Loucy (cell line): ENCODE measurements at regions not wholly inside any gene's neighbourhood (a gene's known extent, or its start where the extent isn't known, plus 50 kb on each side); places are given as distances from the start of the nearest gene placed in this dataset.

Experiments
- H2AFZ ChIP-seq: fragments of 200-600 bp; sonication (generic); 2 replicates; pipeline ENCODE4 v1.6.0; 2016; ENCODE audit warnings: antibody characterized with exemption, mild to moderate bottlenecking, low read length, moderate library complexity
- H3F3A ChIP-seq: fragments of 200-600 bp; 2 replicates; pipeline ENCODE4 v1.6.0; 2016; ENCODE audit warnings: antibody characterized with exemption, low read depth, mild to moderate bottlenecking
- H3K27me3 ChIP-seq: fragments of 200-600 bp; sonication (generic); 2 replicates; pipeline ENCODE4 v1.6.1; 2014; ENCODE audit warnings: low read length, mild to moderate bottlenecking; ENCODE audit not compliant: insufficient read depth, poor library complexity, severe bottlenecking
- H3K36me3 ChIP-seq: fragments of 200-600 bp; sonication (generic); 2 replicates; pipeline ENCODE4 v1.6.1; 2016; ENCODE audit warnings: low read length; ENCODE audit not compliant: insufficient read depth
- H3K4me1 ChIP-seq: fragments of 200-600 bp; sonication (generic); 2 replicates; pipeline ENCODE4 v1.5.1; 2014; ENCODE audit warnings: low read length, mild to moderate bottlenecking; ENCODE audit not compliant: insufficient read depth, poor library complexity, severe bottlenecking
- H3K4me2 ChIP-seq: fragments of 200-600 bp; sonication (generic); 2 replicates; pipeline ENCODE4 v1.6.0; 2014; ENCODE audit warnings: antibody characterized with exemption, low read length, low read depth, mild to moderate bottlenecking; ENCODE audit not compliant: poor library complexity, severe bottlenecking
- H3K4me3 ChIP-seq: fragments of 200-600 bp; sonication (generic); 2 replicates; pipeline ENCODE4 v1.5.1; 2014; ENCODE audit warnings: low read length, mild to moderate bottlenecking, mixed read lengths; ENCODE audit not compliant: poor library complexity, severe bottlenecking
- H3K79me2 ChIP-seq: fragments of 200-600 bp; sonication (generic); 2 replicates; pipeline ENCODE4 v1.6.1; 2014; ENCODE audit warnings: low read length; ENCODE audit not compliant: insufficient read depth
- H3K9ac ChIP-seq: fragments of 200-600 bp; sonication (generic); 2 replicates; pipeline ENCODE4 v1.6.0; 2014; ENCODE audit warnings: mild to moderate bottlenecking, low read depth, low read length, moderate library complexity; ENCODE audit not compliant: poor library complexity, severe bottlenecking
- H3K9me2 ChIP-seq: fragments of 200-600 bp; sonication (generic); replicated peaks from 2 replicates; pipeline ENCODE4 v1.6.1; 2016; ENCODE audit warnings: low read depth, low read length, mixed read lengths
- H3K9me3 ChIP-seq: fragments of 200-600 bp; sonication (generic); 2 replicates; pipeline ENCODE4 v1.6.1; 2014; ENCODE audit warnings: mild to moderate bottlenecking, antibody characterized with exemption, low read length, low read depth; ENCODE audit not compliant: insufficient read depth
- H4K20me1 ChIP-seq: fragments of 200-600 bp; sonication (generic); 2 replicates; pipeline ENCODE4 v1.6.0; 2014; ENCODE audit warnings: antibody characterized with exemption, low read length, mild to moderate bottlenecking; ENCODE audit not compliant: insufficient read depth, poor library complexity, severe bottlenecking
- CTCF ChIP-seq: fragments of 200-600 bp; sonication (generic); conservative IDR thresholded peaks from 2 replicates; pipeline ENCODE4 v1.5.1; 2014; ENCODE audit warnings: mild to moderate bottlenecking, antibody characterized with exemption, low read length
- EZH2phosphoT487 ChIP-seq: fragments of 200-600 bp; IDR thresholded peaks from 2 replicates; pipeline ENCODE4 v1.6.1; 2018; ENCODE audit warnings: antibody characterized with exemption, mild to moderate bottlenecking, moderate library complexity, borderline replicate concordance

DNA sequence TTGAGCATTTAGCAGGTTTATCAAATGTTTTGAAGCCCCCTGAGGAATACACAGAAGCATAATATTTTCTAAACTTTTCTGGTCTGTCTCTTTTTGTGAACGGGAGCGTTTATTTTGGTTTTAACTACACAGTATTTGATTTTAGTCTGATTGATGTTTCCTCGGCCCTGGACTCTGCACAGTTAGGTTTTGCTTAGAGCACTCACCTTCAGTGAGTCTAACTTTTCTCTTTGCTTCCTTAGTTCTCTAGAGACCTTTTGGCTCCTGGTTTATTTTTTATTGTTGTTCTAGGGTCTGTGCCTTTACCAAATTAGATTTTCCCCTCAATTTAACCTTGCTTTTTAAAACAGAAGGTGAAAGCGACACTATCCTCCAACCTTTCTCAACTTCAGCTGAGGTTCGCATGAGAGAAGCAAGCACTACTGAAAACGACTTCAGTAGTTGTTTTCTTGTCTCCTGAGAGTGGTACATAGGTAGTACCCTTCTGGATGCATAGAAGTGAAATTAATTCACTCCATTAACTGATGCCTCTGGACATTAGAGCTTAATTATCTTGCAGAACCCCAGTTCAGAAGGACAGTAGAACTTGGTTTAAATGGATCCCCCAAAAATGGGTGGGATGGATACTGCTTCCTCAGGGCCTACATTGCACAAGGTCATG lies 166.7 kb upstream of the ELL2 start:
- Histone ChIP-seq H3K36me3 (no peaks in the 10 kb centered on the region), H2AFZ (no peak overlapping the region), H3F3A (no peaks in the 10 kb centered on the region), H3K79me2 (no peaks in the 10 kb centered on the region), H3K4me3 (no peak overlapping the region), H3K4me2 (no peak overlapping the region), H3K27me3 (no peaks in the 10 kb centered on the region), H3K9me3 (no peaks in the 10 kb centered on the region), H3K9ac (no peak overlapping the region), H4K20me1 (no peaks in the 10 kb centered on the region), H3K4me1 (no peaks in the 10 kb centered on the region), H3K9me2 (no peaks in the 10 kb centered on the region)
- TF ChIP-seq EZH2phosphoT487 (no peak), CTCF (no peak)

GRCh38 chr5:96127538-96127937 lies 165.9 kb upstream of the ELL2 start:
- Histone ChIP-seq H3K9ac (no peak overlapping the region), H3K27me3 (no peaks in the 10 kb centered on the region), H4K20me1 (no peaks in the 10 kb centered on the region), H3K4me3 (no peak overlapping the region), H3K9me3 (no peaks in the 10 kb centered on the region), H3K79me2 (no peaks in the 10 kb centered on the region), H3K4me1 (no peaks in the 10 kb centered on the region), H2AFZ (no peak overlapping the region), H3F3A (no peaks in the 10 kb centered on the region), H3K9me2 (no peaks in the 10 kb centered on the region), H3K4me2 (no peak overlapping the region), H3K36me3 (no peaks in the 10 kb centered on the region)
- TF ChIP-seq CTCF (no peak), EZH2phosphoT487 (no peak)

DNA sequence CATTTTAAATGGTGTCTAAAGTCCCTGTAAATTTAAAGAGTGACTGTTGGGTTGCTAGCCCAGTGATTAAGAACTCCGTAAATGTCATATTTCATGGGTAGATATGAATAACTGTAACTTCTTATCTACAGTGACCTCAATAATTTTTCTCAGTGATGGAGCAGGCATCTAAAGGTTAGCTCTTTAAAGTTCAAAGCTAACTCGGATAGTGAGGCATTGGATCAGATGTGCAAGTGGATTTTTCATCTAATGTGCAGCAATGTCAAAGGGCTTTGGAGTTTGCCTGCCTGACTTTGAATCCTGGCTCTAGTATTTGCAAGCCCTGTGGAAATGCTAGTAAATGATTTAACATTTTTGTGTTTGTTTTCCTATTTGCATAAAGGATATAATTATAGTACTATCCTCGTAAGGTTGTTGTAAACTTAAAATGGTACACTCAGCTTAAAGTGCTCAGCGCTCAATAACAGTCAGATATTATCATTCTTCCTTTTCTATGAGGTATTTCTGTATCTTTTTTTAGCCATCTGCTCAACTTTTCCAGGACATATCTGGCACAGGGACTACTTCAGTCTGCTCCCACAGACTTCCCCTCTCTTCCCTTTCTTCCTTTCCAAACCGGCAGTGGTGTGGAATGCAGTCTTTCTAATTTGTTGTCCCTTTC lies 163.7 kb upstream of the ELL2 start:
- H3K27me3 ChIP-seq: no peaks in the 10 kb centered on the region
- no peaks in the 10 kb centered on the region for H3F3A ChIP-seq
- H3K9me2 ChIP-seq: no peaks in the 10 kb centered on the region
- H3K9ac ChIP-seq: no peak overlapping the region
- H2AFZ ChIP-seq: no peak overlapping the region
- no peaks in the 10 kb centered on the region for H3K4me1 ChIP-seq
- H3K79me2 ChIP-seq: no peaks in the 10 kb centered on the region
- H3K4me3 ChIP-seq: no peak overlapping the region
- no peaks in the 10 kb centered on the region for H3K36me3 ChIP-seq
- TF ChIP-seq CTCF (no peak), EZH2phosphoT487 (no peak)
- H3K9me3 ChIP-seq: no peaks in the 10 kb centered on the region
- H4K20me1 ChIP-seq: no peaks in the 10 kb centered on the region
- H3K4me2 ChIP-seq: no peak overlapping the region
